ENCODE measurements at regions not wholly inside any gene's neighbourhood (a gene's known extent, or its start where the extent isn't known, plus 50 kb on each side); places are given as distances from the start of the nearest gene placed in this dataset.
A peak's percentile ranks its signal among the peaks of the same experiment; 100 is the strongest.

DNA sequence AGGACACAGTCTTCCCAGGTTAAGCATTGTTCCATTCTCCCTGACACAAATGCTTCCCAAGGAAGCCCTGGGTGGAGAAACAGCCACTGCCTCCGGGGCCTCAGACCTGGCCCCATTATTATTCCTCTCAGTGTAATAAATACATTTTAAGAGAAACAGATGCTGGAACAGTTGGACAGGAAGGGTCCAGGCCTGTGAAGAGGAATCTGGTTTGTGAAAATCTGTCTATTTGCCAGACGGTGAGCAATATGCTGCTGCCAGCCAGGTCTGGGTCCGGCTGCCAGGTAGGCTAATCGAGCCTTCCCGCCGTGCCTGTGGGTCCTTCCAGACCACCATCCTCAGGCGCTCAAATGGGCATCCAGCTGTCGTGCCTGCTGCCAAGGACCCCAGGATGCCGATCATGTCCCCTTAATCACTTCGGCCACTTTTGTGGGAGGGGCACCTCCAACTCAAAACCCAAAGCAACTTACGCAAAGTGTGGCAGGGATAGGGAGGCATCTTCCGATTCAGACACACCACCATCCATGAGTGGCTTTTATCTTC is 528.4 kb downstream of the MIAT start:
- H3K79me1 ChIP-seq (ENCODE audit: low read depth, low read length): no peaks in the 10 kb centered on the region
- H2BK5ac ChIP-seq (ENCODE audit: low read length): peak overlapping the region; percentile 22
- no peaks in the 10 kb centered on the region for H3K4me1 ChIP-seq (ENCODE audit: control insufficient read depth in 2 of 2, insufficient read depth in 1 of 2, low read depth in 1 of 2, low read length in 2 of 2)
- no peak overlapping the region for H2BK15ac ChIP-seq (ENCODE audit: low read length)
- peaks cover 2% of the 10 kb centered on the region in 2 donors for H3K9me3 ChIP-seq (replicated peaks in 1 of 2; ENCODE audit: control insufficient read depth in 2 of 2, insufficient read depth in 1 of 2, low read depth in 1 of 2, low read length in 2 of 2)
- H2AK5ac ChIP-seq (ENCODE audit: low read depth, low read length): no peak overlapping the region
- H3K27me3 ChIP-seq (ENCODE audit: control insufficient read depth in 3 of 3, insufficient read depth in 3 of 3, low read depth in 1 of 3, low read length in 3 of 3): no peaks in the 10 kb centered on the region
- H4K91ac ChIP-seq (ENCODE audit: low read depth, low read length, poor library complexity): no peak overlapping the region
- no peak overlapping the region for H2BK120ac ChIP-seq (ENCODE audit: low read depth, low read length)
- no peak overlapping the region for H4K8ac ChIP-seq (ENCODE audit: low read depth, low read length)
- no peak overlapping the region for H3K4me3 ChIP-seq (ENCODE audit: low read length in 2 of 2)
- H2BK12ac ChIP-seq (ENCODE audit: low read length): no peak overlapping the region
- H3K4ac ChIP-seq (ENCODE audit: low read length): no peak overlapping the region
- no peak overlapping the region for H3K14ac ChIP-seq (ENCODE audit: low read length)
- H3K23ac ChIP-seq (ENCODE audit: low read depth, low read length, poor library complexity): no peak overlapping the region
- no peak overlapping the region for H3K27ac ChIP-seq (replicated peaks; ENCODE audit: low read length)
- H3K9ac ChIP-seq (ENCODE audit: low read depth, low read length, poor library complexity): no peak overlapping the region
- no peak for DNase-seq (ENCODE audit: low spot score)
- H3K36me3 ChIP-seq (replicated peaks in 1 of 2; ENCODE audit: control insufficient read depth in 2 of 2, insufficient read depth in 2 of 2, low read length in 2 of 2): no peaks in the 10 kb centered on the region
- no peak overlapping the region for H3K4me2 ChIP-seq (ENCODE audit: insufficient read depth, low read length, poor library complexity, severe bottlenecking)
- peak overlapping the region; percentile 53 for H3K18ac ChIP-seq (ENCODE audit: low read length)
- H2AFZ ChIP-seq (ENCODE audit: low read length): no peak overlapping the region
- WGBS, 2 donors (ENCODE audit: extremely low coverage in 2 of 2, insufficient read length in 2 of 2, insufficient replicate concordance in 1 of 2): no CpG with 5 or more reads among the region's 12 CpGs

DNA sequence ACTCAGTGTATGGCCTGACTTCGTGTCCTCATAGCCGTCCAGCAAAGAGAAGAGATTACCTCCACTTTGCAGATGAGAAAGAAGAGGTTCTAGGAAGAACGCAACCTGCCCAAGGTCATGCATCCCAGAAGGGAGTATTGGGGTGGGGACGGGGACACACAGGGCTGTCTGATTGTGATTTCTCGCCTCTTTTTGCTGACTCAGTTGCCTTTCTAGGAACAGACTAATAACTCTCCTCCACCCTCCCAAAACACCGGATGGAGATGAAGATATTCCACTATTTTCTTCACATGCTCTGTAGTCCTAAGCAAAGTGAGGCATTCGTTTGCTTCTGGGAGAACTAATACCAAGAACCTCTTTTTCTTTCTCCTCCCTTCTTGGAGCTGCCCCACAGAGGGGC is 529.3 kb downstream of the MIAT start:
- no peak overlapping the region for H3K4me2 ChIP-seq (ENCODE audit: insufficient read depth, low read length, poor library complexity, severe bottlenecking)
- H2BK15ac ChIP-seq (ENCODE audit: low read length): no peak overlapping the region

GRCh38 chr22:27192135-27192829 is 534.9 kb downstream of the MIAT start:
- Histone ChIP-seq H3K36me3 (replicated peaks in 1 of 2; ENCODE audit: control insufficient read depth in 2 of 2, insufficient read depth in 2 of 2, low read length in 2 of 2) (no peaks in the 10 kb centered on the region), H4K91ac (ENCODE audit: low read depth, low read length, poor library complexity) (no peak overlapping the region), H3K4me3 (ENCODE audit: low read length in 2 of 2) (no peak overlapping the region), H3K9ac (ENCODE audit: low read depth, low read length, poor library complexity) (no peak overlapping the region), H3K27ac (replicated peaks; ENCODE audit: low read length) (no peak overlapping the region), H3K9me3 (replicated peaks in 1 of 2; ENCODE audit: control insufficient read depth in 2 of 2, insufficient read depth in 1 of 2, low read depth in 1 of 2, low read length in 2 of 2) (peaks cover 4 to 9% of the 10 kb centered on the region in 2 donors), H2BK12ac (ENCODE audit: low read length) (no peak overlapping the region), H3K18ac (ENCODE audit: low read length) (peak overlapping the region; percentile 18), H3K79me1 (ENCODE audit: low read depth, low read length) (no peaks in the 10 kb centered on the region), H3K4ac (ENCODE audit: low read length) (no peak overlapping the region), H3K4me1 (ENCODE audit: control insufficient read depth in 2 of 2, insufficient read depth in 1 of 2, low read depth in 1 of 2, low read length in 2 of 2) (no peaks in the 10 kb centered on the region), H2BK15ac (ENCODE audit: low read length) (peak overlapping the region; percentile 32), H3K4me2 (ENCODE audit: insufficient read depth, low read length, poor library complexity, severe bottlenecking) (no peak overlapping the region), H2BK120ac (ENCODE audit: low read depth, low read length) (peak overlapping the region; percentile 36), H4K8ac (ENCODE audit: low read depth, low read length) (no peak overlapping the region), H2BK5ac (ENCODE audit: low read length) (no peak overlapping the region), H3K27me3 (ENCODE audit: control insufficient read depth in 3 of 3, insufficient read depth in 3 of 3, low read depth in 1 of 3, low read length in 3 of 3) (no peaks in the 10 kb centered on the region), H2AK5ac (ENCODE audit: low read depth, low read length) (peak overlapping the region; percentile 16), H3K14ac (ENCODE audit: low read length) (no peak overlapping the region), H3K23ac (ENCODE audit: low read depth, low read length, poor library complexity) (no peak overlapping the region), H2AFZ (ENCODE audit: low read length) (no peak overlapping the region)
- DNase-seq (ENCODE audit: low spot score): no peak
- WGBS, 2 donors (ENCODE audit: extremely low coverage in 2 of 2, insufficient read length in 2 of 2, insufficient replicate concordance in 1 of 2): no CpG with 5 or more reads among the region's 17 CpGs

More for the DNA sequence above, 529.3 kb downstream of the MIAT start:
- Histone ChIP-seq H3K9ac (ENCODE audit: low read depth, low read length, poor library complexity) (no peak overlapping the region), H2BK12ac (ENCODE audit: low read length) (no peak overlapping the region), H4K91ac (ENCODE audit: low read depth, low read length, poor library complexity) (no peak overlapping the region), H3K36me3 (replicated peaks in 1 of 2; ENCODE audit: control insufficient read depth in 2 of 2, insufficient read depth in 2 of 2, low read length in 2 of 2) (no peaks in the 10 kb centered on the region), H4K8ac (ENCODE audit: low read depth, low read length) (no peak overlapping the region), H3K14ac (ENCODE audit: low read length) (no peak overlapping the region), H3K4me3 (ENCODE audit: low read length in 2 of 2) (no peak overlapping the region), H3K79me1 (ENCODE audit: low read depth, low read length) (no peaks in the 10 kb centered on the region), H3K9me3 (replicated peaks in 1 of 2; ENCODE audit: control insufficient read depth in 2 of 2, insufficient read depth in 1 of 2, low read depth in 1 of 2, low read length in 2 of 2) (peaks cover 3 to 9% of the 10 kb centered on the region in 2 donors), H3K4ac (ENCODE audit: low read length) (no peak overlapping the region), H3K18ac (ENCODE audit: low read length) (no peak overlapping the region), H2BK5ac (ENCODE audit: low read length) (peak overlapping the region; percentile 22), H3K4me1 (ENCODE audit: control insufficient read depth in 2 of 2, insufficient read depth in 1 of 2, low read depth in 1 of 2, low read length in 2 of 2) (no peaks in the 10 kb centered on the region), H3K27ac (replicated peaks; ENCODE audit: low read length) (no peak overlapping the region), H3K23ac (ENCODE audit: low read depth, low read length, poor library complexity) (no peak overlapping the region), H2AFZ (ENCODE audit: low read length) (no peak overlapping the region), H3K27me3 (ENCODE audit: control insufficient read depth in 3 of 3, insufficient read depth in 3 of 3, low read depth in 1 of 3, low read length in 3 of 3) (no peaks in the 10 kb centered on the region), H2AK5ac (ENCODE audit: low read depth, low read length) (no peak overlapping the region), H2BK120ac (ENCODE audit: low read depth, low read length) (no peak overlapping the region)
- no peak for DNase-seq (ENCODE audit: low spot score)
- no CpG with 5 or more reads among the region's 7 CpGs for whole genome bisulfite sequencing, 2 donors (ENCODE audit: extremely low coverage in 2 of 2, insufficient read length in 2 of 2, insufficient replicate concordance in 1 of 2)

DNA sequence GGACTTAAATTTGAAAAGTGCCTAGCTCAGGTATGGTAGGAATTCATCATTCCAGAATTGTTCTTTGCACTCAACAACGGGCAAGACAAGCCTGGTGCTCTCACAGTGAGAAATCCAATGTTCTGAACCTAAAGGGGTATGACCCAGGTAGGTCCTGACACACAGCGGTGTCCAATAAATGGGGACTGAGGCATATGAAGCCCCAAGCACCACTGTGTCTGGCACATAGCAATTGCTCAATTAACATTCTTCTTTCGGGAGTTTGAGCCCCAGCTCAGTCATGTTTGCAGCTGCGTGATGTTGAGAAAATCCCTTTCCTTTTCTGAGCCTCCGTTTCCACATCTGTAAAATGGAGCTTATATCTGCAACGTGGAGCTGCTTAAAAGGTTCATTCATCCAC is 535.8 kb downstream of the MIAT start:
- no peak overlapping the region for H3K18ac ChIP-seq (ENCODE audit: low read length)
- no peak for DNase-seq (ENCODE audit: low spot score)
- no peak overlapping the region for H4K8ac ChIP-seq (ENCODE audit: low read depth, low read length)
- H3K27me3 ChIP-seq (ENCODE audit: control insufficient read depth in 3 of 3, insufficient read depth in 3 of 3, low read depth in 1 of 3, low read length in 3 of 3): no peaks in the 10 kb centered on the region
- no peak overlapping the region for H3K27ac ChIP-seq (replicated peaks; ENCODE audit: low read length)
- H2BK120ac ChIP-seq (ENCODE audit: low read depth, low read length): no peak overlapping the region
- H3K79me1 ChIP-seq (ENCODE audit: low read depth, low read length): no peaks in the 10 kb centered on the region
- H2BK12ac ChIP-seq (ENCODE audit: low read length): no peak overlapping the region
- H3K4me3 ChIP-seq (ENCODE audit: low read length in 2 of 2): no peak overlapping the region
- no peak overlapping the region for H2BK5ac ChIP-seq (ENCODE audit: low read length)
- peaks cover 2 to 9% of the 10 kb centered on the region in 2 donors for H3K9me3 ChIP-seq (replicated peaks in 1 of 2; ENCODE audit: control insufficient read depth in 2 of 2, insufficient read depth in 1 of 2, low read depth in 1 of 2, low read length in 2 of 2)
- no peak overlapping the region for H3K9ac ChIP-seq (ENCODE audit: low read depth, low read length, poor library complexity)
- no peak overlapping the region for H2AK5ac ChIP-seq (ENCODE audit: low read depth, low read length)
- H4K91ac ChIP-seq (ENCODE audit: low read depth, low read length, poor library complexity): no peak overlapping the region
- no peak overlapping the region for H3K4ac ChIP-seq (ENCODE audit: low read length)
- no peaks in the 10 kb centered on the region for H3K4me1 ChIP-seq (ENCODE audit: control insufficient read depth in 2 of 2, insufficient read depth in 1 of 2, low read depth in 1 of 2, low read length in 2 of 2)
- H2AFZ ChIP-seq (ENCODE audit: low read length): no peak overlapping the region
- H3K36me3 ChIP-seq (replicated peaks in 1 of 2; ENCODE audit: control insufficient read depth in 2 of 2, insufficient read depth in 2 of 2, low read length in 2 of 2): no peaks in the 10 kb centered on the region
- H3K4me2 ChIP-seq (ENCODE audit: insufficient read depth, low read length, poor library complexity, severe bottlenecking): no peak overlapping the region
- H2BK15ac ChIP-seq (ENCODE audit: low read length): no peak overlapping the region
- H3K14ac ChIP-seq (ENCODE audit: low read length): no peak overlapping the region
- no CpG with 5 or more reads among the region's 6 CpGs for WGBS, 2 donors (ENCODE audit: extremely low coverage in 2 of 2, insufficient read length in 2 of 2, insufficient replicate concordance in 1 of 2)
- H3K23ac ChIP-seq (ENCODE audit: low read depth, low read length, poor library complexity): no peak overlapping the region

All from neuronal stem cell (in vitro differentiated cells).